NOMO-1 treated with dmso at 0.1 percent for 144 hours (cell line): ENCODE measurements at regions not wholly inside any gene's neighbourhood (a gene's known extent, or its start where the extent isn't known, plus 50 kb on each side); places are given as distances from the start of the nearest gene placed in this dataset.

ENCODE experiments used
- DNase-seq: peaks from one replicate; lab custom pipeline; 2025; ENCODE audit not compliant: unreplicated experiment; lab: John Stamatoyannopoulos, UW

DNA sequence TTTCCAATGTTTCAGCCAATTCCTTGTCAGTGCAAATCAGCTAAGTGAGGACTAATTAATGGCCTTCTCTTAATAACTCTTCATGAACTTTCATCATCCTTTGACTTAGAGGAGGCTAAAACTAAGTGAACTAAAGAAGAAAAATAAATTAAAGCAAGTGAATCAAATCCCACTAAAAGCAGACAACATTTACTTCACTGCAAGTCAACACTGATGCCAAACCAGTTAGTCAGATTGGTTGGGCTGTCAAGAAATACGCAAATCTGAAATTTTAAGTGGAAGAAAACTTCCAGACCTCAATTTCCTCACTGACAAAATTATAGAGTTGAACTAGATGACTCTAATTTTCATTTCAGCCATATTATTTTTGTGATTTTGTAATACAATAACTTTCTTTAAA is 137.2 kb upstream of the PRLR start:
- no peak for DNase-seq

GRCh38 chr5:35365758-35366157 is 135.5 kb upstream of the PRLR start:
- no peak for DNase-seq

DNA sequence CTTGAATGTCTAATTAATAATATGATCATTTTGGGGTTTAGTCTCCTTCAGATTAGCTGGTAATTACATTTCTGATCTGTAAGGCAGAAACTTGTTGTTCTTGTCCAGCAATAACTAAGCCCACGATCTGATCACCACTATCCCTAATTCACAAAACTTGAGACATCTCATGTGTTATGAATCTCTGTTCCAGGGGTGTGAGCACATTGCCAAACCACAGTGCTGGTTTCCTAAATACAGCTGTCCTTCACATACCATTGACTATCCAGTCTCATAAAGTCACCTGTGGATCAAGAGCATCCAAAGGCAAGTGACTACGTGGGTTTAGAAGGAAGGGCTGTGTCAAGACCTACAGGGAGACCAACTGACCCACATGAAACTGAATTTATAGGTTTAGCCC is 134.1 kb upstream of the PRLR start:
- no peak for DNase-seq

- DNase-seq: no peak
These were observed 133.2 kb upstream of the PRLR start for GRCh38 chr5:35363387-35363965.

DNA sequence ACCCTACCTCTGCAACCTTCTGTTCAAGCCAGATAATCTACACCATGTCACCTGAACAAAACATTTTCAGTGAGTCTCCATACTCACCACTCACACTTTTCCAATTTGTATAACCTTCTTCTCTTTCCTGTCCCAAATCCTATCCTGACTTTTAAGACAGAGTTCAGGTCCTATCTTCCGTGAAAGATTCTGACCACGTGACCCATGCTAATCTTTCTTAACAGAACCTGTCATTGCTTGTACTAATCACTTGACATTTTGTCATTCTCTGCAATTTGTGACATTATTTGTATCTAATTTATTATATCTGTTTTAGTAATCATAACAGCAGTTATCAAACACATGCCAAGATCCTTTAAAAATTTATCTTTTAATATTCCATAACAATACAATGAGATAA is 132.5 kb upstream of the PRLR start:
- DNase-seq: no peak

DNA sequence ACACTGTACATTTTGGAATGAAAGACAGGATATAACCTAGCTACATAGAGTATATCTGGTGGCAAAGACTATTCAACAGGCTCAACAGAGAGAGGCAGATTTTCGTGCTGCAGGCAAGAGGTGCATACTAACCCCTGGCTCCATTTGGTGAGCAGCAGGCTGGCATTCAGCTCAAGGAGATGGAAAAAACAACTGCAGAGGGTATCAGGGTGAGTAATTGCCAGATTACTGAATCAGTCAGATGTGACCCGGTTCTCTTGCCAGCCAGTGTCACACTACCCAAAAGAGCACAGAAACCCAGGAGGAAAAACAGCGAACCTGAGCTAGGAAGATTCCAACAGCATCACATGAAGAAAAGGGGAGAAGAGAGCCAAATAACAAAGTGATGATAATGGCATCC is 130.4 kb upstream of the PRLR start:
- no peak for DNase-seq

DNA sequence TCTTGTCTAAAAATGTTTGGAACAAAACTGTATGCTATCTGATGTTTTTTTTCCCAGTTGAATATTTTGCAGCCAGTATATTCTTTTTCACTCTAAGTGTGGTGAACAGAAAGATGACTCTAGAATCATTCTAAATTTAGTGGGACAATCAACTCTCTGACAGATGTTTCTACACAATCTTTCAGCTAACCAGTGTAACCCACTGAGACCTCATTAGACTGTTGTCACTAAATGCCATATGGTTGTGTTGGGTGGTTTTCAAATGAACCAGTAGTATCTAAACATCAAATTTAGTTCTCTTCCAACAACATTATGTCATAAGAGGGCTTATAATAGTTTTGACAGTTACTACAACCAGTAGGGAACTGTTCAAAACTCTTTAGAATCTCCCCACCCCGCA is 129.6 kb upstream of the PRLR start:
- no peak for DNase-seq

DNA sequence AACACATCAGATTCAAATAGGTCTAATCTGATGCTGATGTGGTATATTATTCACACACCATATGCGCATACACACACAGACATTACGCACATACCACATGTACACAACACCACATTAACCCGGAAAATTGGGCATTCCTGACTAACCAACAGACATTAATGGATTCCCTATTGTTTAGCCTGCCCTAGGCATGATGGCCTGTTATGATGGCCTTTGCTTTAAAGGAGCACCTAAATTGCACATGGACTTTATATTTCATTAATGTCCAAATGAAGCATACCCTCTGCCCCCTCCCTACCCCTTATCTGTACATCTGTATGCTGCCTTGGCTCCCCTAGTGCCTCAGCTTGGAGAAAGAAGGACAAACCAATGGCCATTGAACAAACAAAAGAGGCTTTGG is 127.7 kb upstream of the PRLR start:
- DNase-seq: no peak

DNA sequence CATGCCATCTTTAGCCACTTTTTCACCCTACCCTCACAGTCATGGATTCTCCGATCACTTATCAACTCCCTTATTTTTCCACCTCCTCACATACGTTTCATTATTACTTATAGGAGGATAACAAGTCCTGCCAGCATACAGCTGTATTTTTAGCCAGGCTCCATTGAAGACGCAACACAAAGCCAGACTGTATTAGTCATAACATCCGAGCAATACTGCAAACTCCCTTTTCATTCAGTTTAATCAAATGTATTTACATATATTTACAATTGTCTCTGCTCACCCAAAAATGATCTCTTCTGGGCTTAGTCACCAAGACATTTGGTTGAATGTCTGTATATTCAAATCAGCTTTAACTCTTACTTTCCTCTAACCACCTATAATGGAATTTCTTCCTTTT is 126.4 kb upstream of the PRLR start:
- no peak for DNase-seq

GRCh38 chr5:35354751-35355150 is 124.5 kb upstream of the PRLR start:
- no peak for DNase-seq

DNA sequence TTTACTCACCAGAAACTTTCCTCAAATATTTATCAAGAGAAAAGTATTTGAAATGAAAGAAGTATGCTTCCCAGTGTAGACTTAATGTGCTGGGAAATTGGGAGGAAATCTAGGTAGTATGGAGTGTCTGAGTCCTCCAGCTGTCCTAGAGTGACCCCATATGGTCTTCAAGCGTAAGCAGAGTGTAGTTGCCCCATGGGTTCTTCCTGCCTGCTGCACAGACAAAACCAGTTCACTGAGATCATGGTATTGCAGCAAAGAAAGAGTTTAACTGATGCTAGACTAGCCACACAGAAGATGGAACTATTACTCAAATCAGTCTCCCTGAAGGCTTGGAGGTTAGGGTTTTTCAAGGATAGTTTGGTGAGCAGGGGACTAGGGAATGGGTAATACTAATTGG is 114.9 kb upstream of the PRLR start:
- DNase-seq: no peak

GRCh38 chr5:35342664-35343063 is 112.4 kb upstream of the PRLR start:
- no peak for DNase-seq

- DNase-seq: no peak
These were observed 110.9 kb upstream of the PRLR start for GRCh38 chr5:35341189-35341588.

DNA sequence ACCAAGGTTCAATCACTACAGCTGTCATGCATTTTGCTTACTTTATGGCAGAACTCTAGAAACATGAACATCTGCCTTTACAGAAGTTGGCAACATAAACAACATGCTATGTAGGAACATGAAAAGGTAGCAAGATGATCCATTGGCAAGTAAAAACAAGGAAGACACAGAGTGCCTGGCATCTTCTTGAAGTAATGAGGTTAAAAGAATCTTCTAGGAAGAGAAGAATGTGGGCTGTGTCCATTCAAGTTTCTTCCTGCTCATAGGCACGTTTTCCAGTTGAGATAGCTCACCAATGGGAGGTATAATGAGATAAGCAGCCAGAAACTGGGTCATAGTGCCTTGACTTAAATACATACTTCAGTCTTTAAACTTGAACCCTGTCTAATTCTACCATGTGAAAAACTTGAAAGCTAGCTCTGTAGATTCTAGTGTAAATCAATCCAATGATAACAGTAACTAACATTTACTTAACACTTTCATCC is 109.4 kb upstream of the PRLR start:
- no peak for DNase-seq

- DNase-seq: no peak
These were observed 108.7 kb upstream of the PRLR start for GRCh38 chr5:35339006-35339405.

DNA sequence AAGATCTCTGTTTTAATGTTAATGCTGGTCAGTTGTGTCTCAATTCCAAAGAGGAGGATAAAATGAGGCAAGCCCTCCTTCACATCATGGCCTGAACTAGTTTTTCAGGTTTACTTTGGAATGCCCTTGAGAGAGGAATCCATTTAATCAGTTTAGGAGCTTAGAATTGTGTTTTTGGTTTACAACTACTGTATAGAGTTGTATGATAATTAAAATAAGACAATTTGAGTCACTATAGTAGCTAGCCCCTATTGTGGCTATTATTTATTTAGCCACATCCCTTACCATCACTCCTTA is 107.8 kb upstream of the PRLR start:
- DNase-seq: no peak

DNA sequence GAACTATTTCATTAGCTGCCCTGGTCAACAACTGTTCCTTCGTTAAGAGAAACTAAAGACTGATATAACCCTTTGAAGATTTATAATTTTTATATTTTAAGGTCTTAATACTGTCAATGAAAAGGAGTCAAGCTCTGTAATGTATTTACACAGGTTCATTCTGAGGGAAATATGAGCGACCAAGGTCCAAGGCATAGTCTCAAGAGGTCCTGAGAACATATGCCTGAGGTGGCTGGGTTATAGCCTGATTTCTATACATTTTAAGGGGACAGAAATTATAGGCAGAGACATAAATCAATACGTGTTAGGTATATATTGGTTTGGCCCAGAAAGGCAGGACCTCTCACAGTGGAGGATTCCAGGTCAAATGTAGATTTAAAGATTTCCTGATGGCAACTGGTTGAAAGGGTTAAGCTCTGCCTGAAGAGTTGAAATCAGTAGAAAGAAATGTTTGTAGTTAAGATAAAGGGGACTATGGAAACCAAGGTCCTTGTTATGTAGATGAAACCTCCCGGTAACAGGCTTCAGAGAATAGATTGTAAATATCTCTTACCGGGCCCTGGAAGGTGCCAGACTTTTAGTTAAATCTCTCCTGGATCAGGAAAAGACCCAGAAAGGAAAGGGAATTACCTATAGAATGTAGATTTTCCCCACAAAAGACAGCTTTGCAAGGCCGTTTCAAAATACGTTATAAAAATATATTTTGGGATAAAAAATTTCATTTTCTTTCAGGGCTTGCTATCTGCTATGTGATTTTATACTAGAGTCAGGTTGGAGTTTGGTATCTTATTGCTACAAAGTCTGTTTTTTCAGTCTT is 107.3 kb upstream of the PRLR start:
- no peak for DNase-seq

GRCh38 chr5:35336230-35336629 is 105.9 kb upstream of the PRLR start:
- no peak for DNase-seq

GRCh38 chr5:35335752-35336151 is 105.5 kb upstream of the PRLR start:
- no peak for DNase-seq

GRCh38 chr5:35333366-35333765 is 103.1 kb upstream of the PRLR start:
- DNase-seq: no peak

DNA sequence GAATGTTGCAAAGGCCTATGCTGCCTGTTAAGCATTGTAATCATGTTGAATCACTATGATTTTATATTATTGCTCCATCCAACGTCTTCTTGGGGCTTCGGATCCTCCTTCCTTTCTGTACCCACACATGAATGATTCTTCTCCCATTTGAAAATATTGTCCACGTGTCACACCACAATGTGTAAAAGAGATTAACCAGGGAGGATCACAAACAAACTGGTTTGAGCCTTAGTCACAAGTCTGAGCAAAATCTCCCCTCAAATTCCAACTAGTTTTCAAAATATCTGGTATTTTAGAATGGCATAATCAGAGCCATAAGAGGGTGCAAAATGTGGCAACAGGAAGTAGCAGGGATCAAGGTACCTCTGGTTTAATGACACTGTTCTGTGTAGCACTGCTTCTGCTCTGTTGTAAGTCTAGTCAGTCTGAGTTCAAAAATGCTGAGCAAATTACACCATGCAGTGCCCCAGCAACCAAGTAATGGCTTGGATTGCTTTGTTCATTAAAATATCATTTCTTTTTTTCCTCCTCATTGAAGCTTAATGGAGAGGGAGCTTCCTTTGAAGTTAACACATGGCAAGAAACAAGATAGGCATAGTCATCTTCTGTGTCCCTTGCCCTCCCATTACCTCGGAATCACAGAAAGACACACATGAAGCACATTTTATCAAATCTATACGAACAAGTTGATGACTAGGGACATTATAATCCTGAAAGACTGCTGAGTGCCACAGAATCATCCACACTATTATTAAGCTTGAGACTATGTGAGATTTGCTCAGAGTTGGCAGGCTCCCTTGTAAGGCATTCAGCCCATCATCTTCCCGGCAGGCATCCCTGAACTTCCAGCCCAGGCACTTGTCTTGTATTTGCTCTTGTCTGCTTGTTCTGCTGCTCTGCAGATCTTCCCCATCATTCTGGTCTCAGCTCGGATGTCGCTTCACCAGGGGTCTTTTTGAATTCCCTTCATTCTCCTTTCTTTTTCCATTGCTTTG is 102.0 kb upstream of the PRLR start:
- peak; percentile 59 for DNase-seq

GRCh38 chr5:35325836-35326235 is 95.5 kb upstream of the PRLR start:
- no peak for DNase-seq
